ENCODE measurements at regions not wholly inside any gene's neighbourhood (a gene's known extent, or its start where the extent isn't known, plus 50 kb on each side); places are given as distances from the start of the nearest gene placed in this dataset.

- DNase-seq (ENCODE audit: low read depth in 2 of 2): no peak
These were observed 283.4 kb upstream of the KLHL1 start for GRCh38 chr13:70391678-70392077.

GRCh38 chr13:70390968-70391367 is 282.7 kb upstream of the KLHL1 start:
- no peak for DNase-seq (ENCODE audit: low read depth in 2 of 2)

- DNase-seq (ENCODE audit: low read depth in 2 of 2): no peak
These were observed 281.8 kb upstream of the KLHL1 start for GRCh38 chr13:70390064-70390463.

GRCh38 chr13:70388935-70389334 is 280.7 kb upstream of the KLHL1 start:
- DNase-seq (ENCODE audit: low read depth in 2 of 2): no peak

- no peak for DNase-seq (ENCODE audit: low read depth in 2 of 2)
These were observed 278.7 kb upstream of the KLHL1 start for GRCh38 chr13:70386919-70387318.

DNA sequence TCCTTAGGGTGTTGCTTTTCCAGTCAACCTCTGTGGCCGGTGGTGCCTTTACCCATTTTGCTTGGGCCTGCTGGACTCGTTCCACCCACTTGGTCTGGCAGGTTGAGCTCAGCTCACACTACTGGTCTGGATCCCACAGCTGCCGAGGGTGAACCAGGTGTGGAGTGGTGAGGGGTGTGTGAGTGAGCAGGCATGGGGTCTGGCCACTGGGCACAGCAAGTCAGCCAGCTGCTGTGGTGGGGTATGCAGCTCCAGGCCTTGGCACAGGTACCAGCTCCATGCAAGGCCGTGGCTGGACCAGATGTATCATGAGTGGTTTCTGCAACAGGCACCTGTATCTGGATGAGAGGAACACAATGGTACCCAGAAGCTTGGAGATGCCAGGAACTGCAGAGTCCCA is 277.6 kb upstream of the KLHL1 start:
- no peak for DNase-seq (ENCODE audit: low read depth in 2 of 2)

- no peak for DNase-seq (ENCODE audit: low read depth in 2 of 2)
These were observed 275.9 kb upstream of the KLHL1 start for GRCh38 chr13:70384156-70384555.

DNA sequence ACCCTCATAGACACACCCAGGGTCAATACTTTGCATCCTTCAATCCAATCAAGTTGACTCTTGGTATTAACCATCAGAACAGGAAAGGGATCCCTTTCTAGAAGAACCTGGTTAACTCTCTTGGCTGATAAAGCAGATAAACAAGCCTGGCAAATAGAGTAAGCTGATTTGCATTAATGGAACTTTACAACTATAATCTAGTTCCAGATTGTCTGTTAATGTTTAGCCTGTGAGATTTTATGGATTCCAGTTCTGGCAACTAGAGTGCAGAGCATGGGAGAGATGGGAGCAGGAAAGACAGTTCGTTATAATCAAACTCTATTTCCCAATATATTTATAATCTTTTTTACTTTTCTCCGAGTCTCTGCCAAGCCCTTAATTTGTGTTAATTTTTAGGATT is 272.6 kb upstream of the KLHL1 start:
- no peak for DNase-seq (ENCODE audit: low read depth in 2 of 2)

GRCh38 chr13:70375718-70376117 is 267.5 kb upstream of the KLHL1 start:
- DNase-seq (ENCODE audit: low read depth in 2 of 2): no peak

DNA sequence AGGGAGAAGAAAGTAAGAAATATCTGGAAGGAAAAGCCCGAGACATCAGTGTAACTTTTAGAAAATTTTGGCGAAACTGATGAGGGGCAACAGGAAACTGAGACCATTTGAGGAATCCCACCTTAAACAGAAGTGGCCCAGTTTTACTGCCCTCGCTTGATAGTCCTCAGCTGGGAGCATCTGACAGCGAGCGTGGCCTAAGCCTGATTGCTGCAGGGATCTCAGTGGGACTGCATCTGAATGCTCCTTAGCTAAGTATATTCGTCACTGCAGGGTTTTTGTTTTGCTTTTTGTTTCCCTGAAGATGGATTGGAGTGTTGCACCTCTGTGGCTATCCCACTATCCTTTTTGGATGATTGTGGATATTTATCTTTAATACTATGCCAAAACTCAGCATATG is 262.7 kb upstream of the KLHL1 start:
- DNase-seq (ENCODE audit: low read depth in 2 of 2): no peak

GRCh38 chr13:70366720-70367119 is 258.5 kb upstream of the KLHL1 start:
- DNase-seq (ENCODE audit: low read depth in 2 of 2): no peak

GRCh38 chr13:70363991-70364390 is 255.7 kb upstream of the KLHL1 start:
- DNase-seq (ENCODE audit: low read depth in 2 of 2): no peak

GRCh38 chr13:70362820-70363570 is 254.7 kb upstream of the KLHL1 start:
- no peak for DNase-seq (ENCODE audit: low read depth in 2 of 2)

GRCh38 chr13:70357031-70357430 is 248.8 kb upstream of the KLHL1 start:
- no peak for DNase-seq (ENCODE audit: low read depth in 2 of 2)

GRCh38 chr13:70353096-70353495 is 244.8 kb upstream of the KLHL1 start:
- DNase-seq (ENCODE audit: low read depth in 2 of 2): no peak

DNA sequence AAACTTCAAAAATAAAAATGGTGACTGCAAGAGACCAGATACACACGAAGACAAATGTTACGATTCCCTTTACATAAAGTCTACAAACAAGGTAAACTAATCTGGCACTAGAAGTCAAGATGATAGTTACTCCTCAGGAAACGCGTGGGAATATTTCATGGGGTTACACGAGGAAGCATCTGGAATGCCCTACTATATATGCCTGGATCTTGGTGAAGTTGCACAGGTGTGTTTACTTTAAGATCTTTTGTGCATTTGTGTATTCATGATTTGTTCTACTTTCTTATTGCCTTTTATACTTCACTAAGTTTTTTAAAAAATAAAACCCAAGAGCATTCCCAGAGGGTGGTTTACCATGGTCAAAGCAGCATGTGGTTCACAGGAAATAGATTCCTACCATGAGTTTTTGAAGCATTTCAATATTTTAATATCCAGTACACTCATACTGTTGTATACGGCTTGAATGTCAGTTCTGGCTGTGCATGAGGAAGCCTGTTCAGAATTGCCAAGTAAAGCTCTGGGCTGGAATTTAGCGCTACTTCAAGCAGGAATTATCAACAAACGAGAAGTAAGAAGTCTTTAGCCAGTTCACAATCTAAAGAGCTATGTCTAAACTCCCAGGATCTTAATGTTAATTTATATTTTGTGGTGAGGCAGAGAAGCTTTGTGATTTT is 239.8 kb upstream of the KLHL1 start:
- no peak for DNase-seq (ENCODE audit: low read depth in 2 of 2)

DNA sequence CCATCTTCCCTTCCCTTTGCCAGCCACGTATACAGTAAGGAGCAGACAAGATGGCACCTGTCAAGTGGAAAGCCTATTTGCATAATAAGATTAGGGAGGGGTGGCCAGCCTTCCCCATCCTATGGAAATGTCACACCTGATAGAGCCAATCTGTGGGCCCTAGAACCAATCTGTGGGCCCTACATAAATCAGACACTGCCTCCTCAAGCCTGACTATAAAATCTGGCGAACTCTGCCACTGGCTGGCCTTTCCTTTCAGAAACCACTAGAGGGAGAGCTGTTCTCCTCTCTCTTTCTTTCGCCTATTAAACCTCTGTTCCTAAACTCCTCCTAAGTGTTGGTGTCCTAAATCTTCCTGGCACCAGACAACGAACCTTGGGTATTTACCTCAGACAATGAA is 231.5 kb upstream of the KLHL1 start:
- no peak for DNase-seq (ENCODE audit: low read depth in 2 of 2)

GRCh38 chr13:70338609-70339008 is 230.4 kb upstream of the KLHL1 start:
- DNase-seq (ENCODE audit: low read depth in 2 of 2): no peak

GRCh38 chr13:70336866-70337265 is 228.6 kb upstream of the KLHL1 start:
- DNase-seq (ENCODE audit: low read depth in 2 of 2): no peak

- DNase-seq (ENCODE audit: low read depth in 2 of 2): no peak
These were observed 225.5 kb upstream of the KLHL1 start for GRCh38 chr13:70333752-70334151.

DNA sequence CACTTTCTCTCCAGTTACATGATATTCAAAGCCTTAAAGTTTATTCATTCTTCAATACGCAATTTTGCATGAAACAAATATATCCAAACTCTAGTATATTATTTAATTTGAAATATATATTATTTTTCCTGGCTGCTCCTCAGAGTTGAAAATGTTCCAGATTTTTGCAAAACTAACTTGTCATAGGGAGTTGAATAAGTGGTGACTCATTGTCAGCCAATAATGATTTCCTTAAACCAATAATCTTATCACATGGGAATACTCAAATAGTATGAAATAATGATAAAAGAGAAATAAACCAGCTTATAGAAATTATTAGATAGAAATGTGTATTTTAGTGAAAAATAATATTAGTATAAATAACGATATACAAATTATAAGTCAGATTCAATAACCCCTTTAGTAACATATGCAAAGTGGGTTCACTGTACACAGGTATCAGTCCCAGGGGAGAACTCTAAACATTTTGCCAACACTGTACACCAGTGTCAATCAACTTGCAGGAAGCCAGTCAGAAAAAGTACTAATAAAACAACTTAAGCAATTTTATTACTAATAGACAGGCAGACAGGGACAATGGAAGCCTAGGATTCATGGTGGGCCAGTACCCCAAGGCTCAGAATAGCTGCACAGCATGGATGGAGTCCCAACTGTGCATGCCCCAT is 222.6 kb upstream of the KLHL1 start:
- no peak for DNase-seq (ENCODE audit: low read depth in 2 of 2)

GRCh38 chr13:70324519-70324918 is 216.3 kb upstream of the KLHL1 start:
- DNase-seq (ENCODE audit: low read depth in 2 of 2): no peak

GRCh38 chr13:70311191-70311590 is 202.9 kb upstream of the KLHL1 start:
- no peak for DNase-seq (ENCODE audit: low read depth in 2 of 2)

Measured in activated CD8-positive, alpha-beta memory T cell treated with anti-CD3 and anti-CD28 coated beads for 4 hours (primary cell).